B cell (primary cell): ENCODE measurements at regions not wholly inside any gene's neighbourhood (a gene's known extent, or its start where the extent isn't known, plus 50 kb on each side); places are given as distances from the start of the nearest gene placed in this dataset.

ENCODE experiments used
- ATAC-seq: fragments of 200-7000 bp; cut with Tn5 transposase; one replicate; pipeline ENCODE4 v1.10.0; 2021; ENCODE audit warnings: low read depth, mild to moderate bottlenecking, moderate number of reproducible peaks, moderate library complexity
- CTCF ChIA-PET: fragments of 350-600 bp; sonication (Branson Sonifier 250); formaldehyde crosslinking; loops from one replicate; lab custom pipeline; 2021; ENCODE audit warnings: antibody characterized with exemption, inconsistent platforms; lab: Charles Lee
- POLR2A ChIA-PET: fragments of 350-600 bp; sonication (Branson Sonifier 250); formaldehyde crosslinking; loops from one replicate; lab custom pipeline; 2021; ENCODE audit warnings: antibody characterized with exemption; lab: Charles Lee
- DNase-seq: peaks from one replicate; pipeline ENCODE4 v3.0.0; 2013
- H2AFZ ChIP-seq: 2 replicates; pipeline ENCODE4 v1.6.1; 2012; ENCODE audit warnings: mild to moderate bottlenecking, low read depth, low read length; ENCODE audit not compliant: insufficient read depth, poor library complexity, severe bottlenecking
- H3K27ac ChIP-seq, 2 donors: 1 replicate in 1 of 2; 2 replicates in 1 of 2; pipeline ENCODE4 v1.5.1; 2012 to 2013; ENCODE audit warnings: low read length in 2 of 2, mild to moderate bottlenecking in 2 of 2, moderate library complexity in 1 of 2
- H3K27me3 ChIP-seq, 4 experiments: fragments of 200-600 bp in 1 of 4; sonication (generic) in 1 of 4; replicated peaks in 1 of 4; 1 replicate in 2 of 4; 2 replicates in 2 of 4; pipeline versions ENCODE4 v1.6.1 to v1.7.0; 2013 to 2016; ENCODE audit warnings: low read length in 3 of 4, mild to moderate bottlenecking in 2 of 4, mixed read lengths in 1 of 4, moderate library complexity in 1 of 4; ENCODE audit not compliant: insufficient read depth in 4 of 4, control insufficient read depth in 3 of 4; ENCODE audit errors: control extremely low read depth in 1 of 4
- H3K36me3 ChIP-seq, 2 experiments: replicated peaks in 1 of 2; 1 replicate in 1 of 2; 2 replicates in 1 of 2; pipeline versions ENCODE4 v1.6.1 to v1.7.1; 2013; ENCODE audit warnings: low read length in 1 of 2; ENCODE audit not compliant: insufficient read depth in 2 of 2, control insufficient read depth in 1 of 2; ENCODE audit errors: control extremely low read depth in 1 of 2, extremely low read depth in 1 of 2
- H3K4me1 ChIP-seq, 2 donors: fragments of 200-600 bp in 1 of 2; sonication (generic) in 1 of 2; 1 replicate in 1 of 2; 2 replicates in 1 of 2; pipeline versions ENCODE4 v1.5.1 to v1.6.1; 2013 to 2017; ENCODE audit warnings: low read length in 2 of 2; ENCODE audit not compliant: control insufficient read depth in 2 of 2, insufficient read depth in 2 of 2
- H3K4me2 ChIP-seq: replicated peaks from 2 replicates; pipeline ENCODE3; 2012; ENCODE audit warnings: mild to moderate bottlenecking, low read depth, low read length; ENCODE audit not compliant: poor library complexity, severe bottlenecking
- H3K4me3 ChIP-seq, 5 experiments: fragments of 200-600 bp in 1 of 5; sonication (generic) in 1 of 5; 1 replicate in 3 of 5; 2 replicates in 2 of 5; pipeline versions ENCODE4 v1.5.1 to v1.7.0; 2011 to 2016; ENCODE audit warnings: low read length in 4 of 5, mild to moderate bottlenecking in 4 of 5, low read depth in 2 of 5, control low read depth in 1 of 5, moderate library complexity in 1 of 5; ENCODE audit not compliant: insufficient read depth in 1 of 5; ENCODE audit errors: control extremely low read depth in 1 of 5, extremely low read depth in 1 of 5
- H3K79me2 ChIP-seq: fragments of 200-600 bp; sonication (generic); one replicate; pipeline ENCODE4 v1.6.0; 2016; ENCODE audit warnings: low read length; ENCODE audit not compliant: control insufficient read depth, insufficient read depth
- H3K9ac ChIP-seq: fragments of 200-600 bp; sonication (generic); 2 replicates; pipeline ENCODE4 v1.6.1; 2017; ENCODE audit warnings: mild to moderate bottlenecking, low read length, moderate library complexity
- H3K9me3 ChIP-seq, 3 donors: one replicate each; pipeline versions ENCODE4 v1.6.1 to v1.7.1; 2013; ENCODE audit warnings: low read length in 2 of 3; ENCODE audit not compliant: control insufficient read depth in 2 of 3, insufficient read depth in 1 of 3; ENCODE audit errors: control extremely low read depth in 1 of 3
- H4K20me1 ChIP-seq: 2 replicates; pipeline ENCODE4 v1.6.0; 2012; ENCODE audit warnings: mild to moderate bottlenecking, low read length; ENCODE audit not compliant: insufficient read depth, control insufficient read depth, poor library complexity, severe bottlenecking
- H3K27ac Mint-ChIP-seq: one replicate; pipeline ENCODE4 v1.8.0; 2021; ENCODE audit warnings: mixed read lengths
- H3K27me3 Mint-ChIP-seq: one replicate; pipeline ENCODE4 v1.8.0; 2021; ENCODE audit warnings: mixed read lengths
- H3K4me1 Mint-ChIP-seq: one replicate; pipeline ENCODE4 v1.8.0; 2021; ENCODE audit warnings: mixed read lengths
- H3K4me3 Mint-ChIP-seq: one replicate; pipeline ENCODE4 v1.8.0; 2021; ENCODE audit warnings: mixed read lengths
- H3K9me3 Mint-ChIP-seq: one replicate; pipeline ENCODE4 v1.8.0; 2022; ENCODE audit warnings: mixed read lengths; ENCODE audit not compliant: insufficient read depth
- CTCF ChIP-seq: fragments of 200-600 bp; IDR thresholded peaks from one replicate; pipeline ENCODE4 v1.8.0; 2022; ENCODE audit warnings: antibody characterized with exemption, mild to moderate bottlenecking
- EZH2 ChIP-seq: IDR thresholded peaks from 2 replicates; pipeline ENCODE4 v1.6.1; 2012; ENCODE audit warnings: borderline replicate concordance, low read depth, mild to moderate bottlenecking, moderate library complexity, low read length; ENCODE audit not compliant: insufficient read depth, poor library complexity, severe bottlenecking
- WGBS: methylation state at CpG from one replicate; pipeline ENCODE4 v1.1.5; 2013; ENCODE audit warnings: missing lambda C conversion rate; ENCODE audit not compliant: insufficient coverage; 5-methylcytosine and 5-hydroxymethylcytosine counted together
- intact Hi-C: fragments of 100-400 bp; cut with micrococcal nuclease; formaldehyde crosslinking; loops from one replicate; pipeline ENCODE4 v1.10.0; 2022

DNA sequence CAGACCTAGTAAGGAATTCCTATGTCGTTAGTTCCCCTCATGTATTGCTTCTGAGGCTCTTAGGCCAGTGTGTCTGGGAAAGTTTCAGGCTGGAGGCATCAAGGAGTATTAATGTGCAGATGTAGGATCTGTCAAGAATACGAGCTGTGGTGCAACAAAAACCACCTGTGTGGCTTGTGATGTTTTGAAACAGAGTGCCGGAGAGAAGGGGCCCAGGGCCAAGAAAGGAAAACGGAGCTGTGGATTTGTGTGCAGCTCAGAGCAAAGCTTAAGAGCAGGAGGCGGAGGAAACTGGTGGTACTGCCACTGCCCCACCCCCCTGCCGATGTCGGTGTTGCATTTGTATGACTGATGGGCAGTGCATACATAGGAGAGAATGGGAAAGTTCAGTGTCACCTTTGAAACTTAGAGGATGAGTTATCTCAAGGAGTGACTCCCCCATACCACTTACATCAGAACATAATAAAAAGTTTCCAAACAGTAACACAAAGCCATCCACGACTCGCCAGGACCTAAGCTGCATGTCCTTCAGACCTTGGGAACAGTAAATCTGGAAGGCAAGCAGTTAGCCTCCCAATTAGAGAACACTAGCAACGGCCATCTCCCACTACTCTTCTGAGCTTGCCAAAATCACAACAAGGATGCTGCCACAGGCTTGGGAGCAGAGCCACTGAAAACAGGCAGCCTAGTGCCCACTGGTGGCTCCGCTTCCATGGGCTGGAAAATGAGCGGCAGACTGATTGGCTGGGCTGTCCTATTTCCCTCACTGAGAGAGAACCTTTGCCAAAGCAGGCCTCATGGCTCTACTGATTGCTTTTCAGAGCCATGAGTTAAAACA is 152.7 kb upstream of the NT5C1B start:
- intact Hi-C loops = no loop called here
- ATAC-seq (no peak), DNase-seq (no peak)
- H3K27ac ChIP-seq = no peak overlapping the region
- no peaks in the 10 kb centered on the region for H3K27me3 Mint-ChIP-seq
- H3K9me3 ChIP-seq = no peaks in the 10 kb centered on the region
- H3K27ac Mint-ChIP-seq = no peak overlapping the region
- H3K27me3 ChIP-seq = no peaks in the 10 kb centered on the region
- WGBS = 89% methylated on average over 9 of the region's 12 CpGs
- H3K9ac ChIP-seq = no peak overlapping the region
- CTCF ChIA-PET = no interaction called here
- no peak overlapping the region for H3K4me2 ChIP-seq
- H3K4me3 Mint-ChIP-seq = no peak overlapping the region
- no peak overlapping the region for H2AFZ ChIP-seq
- H3K36me3 ChIP-seq = no peaks in the 10 kb centered on the region
- no peaks in the 10 kb centered on the region for H3K9me3 Mint-ChIP-seq
- H3K4me1 Mint-ChIP-seq = no peaks in the 10 kb centered on the region
- no peak overlapping the region for H3K4me3 ChIP-seq
- no peaks in the 10 kb centered on the region for H3K79me2 ChIP-seq
- no peaks in the 10 kb centered on the region for H3K4me1 ChIP-seq
- POLR2A ChIA-PET = no interaction called here
- H4K20me1 ChIP-seq = no peaks in the 10 kb centered on the region
- TF ChIP-seq CTCF (no peak), EZH2 (no peak)

DNA sequence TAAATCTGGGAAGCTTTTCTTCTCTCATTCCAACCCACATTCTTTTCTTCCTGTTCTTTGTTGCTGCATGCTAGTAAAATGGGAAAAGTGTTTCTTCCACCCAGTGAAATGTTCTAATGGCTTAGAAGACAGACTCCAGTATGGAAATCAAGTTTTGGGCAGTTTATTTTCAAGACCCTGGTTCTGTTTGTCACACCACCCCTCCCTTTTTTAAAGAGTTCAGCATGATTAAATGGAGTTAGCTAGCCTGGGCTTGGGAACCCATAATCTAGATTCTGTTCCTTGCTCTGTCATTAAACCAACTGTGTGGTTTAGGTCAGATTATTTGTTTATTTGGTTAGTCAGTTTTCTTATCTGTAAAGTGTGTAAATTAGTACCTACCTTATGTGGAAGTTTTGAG is 151.8 kb upstream of the NT5C1B start:
- H3K9ac ChIP-seq = no peak overlapping the region
- no peaks in the 10 kb centered on the region for H3K36me3 ChIP-seq
- H3K79me2 ChIP-seq = no peaks in the 10 kb centered on the region
- H3K4me2 ChIP-seq = no peak overlapping the region
- DNase-seq = no peak
- H3K9me3 ChIP-seq = no peaks in the 10 kb centered on the region
- TF ChIP-seq EZH2 (no peak), CTCF (no peak)
- no peak overlapping the region for H3K27ac ChIP-seq
- intact Hi-C loops = no loop called here
- no peak overlapping the region for H2AFZ ChIP-seq
- no peaks in the 10 kb centered on the region for H3K27me3 ChIP-seq
- no peaks in the 10 kb centered on the region for H3K4me1 Mint-ChIP-seq
- ChIA-PET CTCF (no interaction called here), POLR2A (no interaction called here)
- H3K4me3 ChIP-seq = no peak overlapping the region
- no peaks in the 10 kb centered on the region for H3K27me3 Mint-ChIP-seq
- H3K27ac Mint-ChIP-seq = no peak overlapping the region
- ATAC-seq = no peak
- no peaks in the 10 kb centered on the region for H3K9me3 Mint-ChIP-seq
- no peak overlapping the region for H3K4me3 Mint-ChIP-seq
- H3K4me1 ChIP-seq = no peaks in the 10 kb centered on the region
- H4K20me1 ChIP-seq = no peaks in the 10 kb centered on the region
